ENCODE measurements at regions not wholly inside any gene's neighbourhood (a gene's known extent, or its start where the extent isn't known, plus 50 kb on each side); places are given as distances from the start of the nearest gene placed in this dataset.

DNA sequence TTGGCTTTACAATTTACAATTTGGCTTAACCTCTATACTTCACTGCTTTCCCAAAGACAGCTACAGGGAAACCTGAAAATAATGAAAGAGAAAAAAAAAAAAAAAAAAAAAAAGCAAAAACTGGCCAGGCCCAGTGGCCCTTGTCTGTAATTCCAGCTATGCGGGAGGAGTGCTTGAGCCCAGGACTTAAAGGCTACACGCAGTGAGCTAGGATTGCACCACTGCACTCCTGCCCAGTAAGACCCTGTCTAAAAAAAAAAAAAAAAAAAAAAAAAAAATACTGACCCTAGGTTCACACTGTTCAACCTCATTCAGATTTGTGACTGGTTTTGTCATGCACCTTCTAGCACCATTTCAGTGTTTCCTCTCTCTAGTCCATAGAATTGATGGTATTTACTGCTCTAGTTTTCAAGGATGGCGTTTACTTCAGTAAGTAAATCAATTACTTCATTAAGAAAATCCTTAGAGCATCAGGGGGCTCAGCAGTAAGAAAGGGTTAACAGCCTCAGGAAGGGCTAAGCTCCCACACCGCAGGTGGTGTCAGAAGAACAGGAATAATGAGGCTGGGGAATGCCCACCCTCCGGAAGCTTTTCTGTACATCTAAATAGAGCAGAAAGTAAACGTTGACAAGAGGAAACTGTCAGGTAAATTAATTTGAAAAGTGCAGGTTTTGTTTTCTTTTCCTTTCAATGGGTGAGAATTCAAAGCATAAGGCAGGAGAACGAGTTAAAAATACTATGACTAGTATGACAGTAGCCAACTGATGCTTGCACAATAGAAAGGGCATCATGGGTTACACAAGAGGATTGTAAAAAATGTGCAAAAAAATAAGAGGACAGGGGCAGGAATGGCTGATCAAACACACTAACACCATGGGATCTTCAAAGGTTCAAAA is 115.0 kb upstream of the MDM1 start:
- TF ChIP-seq POLR2A (IDR thresholded peaks at IDR 0.05), result no peak
- TF ChIP-seq, protein P1, sequence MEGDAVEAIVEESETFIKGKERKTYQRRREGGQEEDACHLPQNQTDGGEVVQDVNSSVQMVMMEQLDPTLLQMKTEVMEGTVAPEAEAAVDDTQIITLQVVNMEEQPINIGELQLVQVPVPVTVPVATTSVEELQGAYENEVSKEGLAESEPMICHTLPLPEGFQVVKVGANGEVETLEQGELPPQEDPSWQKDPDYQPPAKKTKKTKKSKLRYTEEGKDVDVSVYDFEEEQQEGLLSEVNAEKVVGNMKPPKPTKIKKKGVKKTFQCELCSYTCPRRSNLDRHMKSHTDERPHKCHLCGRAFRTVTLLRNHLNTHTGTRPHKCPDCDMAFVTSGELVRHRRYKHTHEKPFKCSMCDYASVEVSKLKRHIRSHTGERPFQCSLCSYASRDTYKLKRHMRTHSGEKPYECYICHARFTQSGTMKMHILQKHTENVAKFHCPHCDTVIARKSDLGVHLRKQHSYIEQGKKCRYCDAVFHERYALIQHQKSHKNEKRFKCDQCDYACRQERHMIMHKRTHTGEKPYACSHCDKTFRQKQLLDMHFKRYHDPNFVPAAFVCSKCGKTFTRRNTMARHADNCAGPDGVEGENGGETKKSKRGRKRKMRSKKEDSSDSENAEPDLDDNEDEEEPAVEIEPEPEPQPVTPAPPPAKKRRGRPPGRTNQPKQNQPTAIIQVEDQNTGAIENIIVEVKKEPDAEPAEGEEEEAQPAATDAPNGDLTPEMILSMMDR (IDR thresholded peaks at IDR 0.05 in 4 of 5, conservative IDR thresholded peaks at IDR 0.05 in 1 of 5), result no peak
